ENCODE measurements at regions not wholly inside any gene's neighbourhood (a gene's known extent, or its start where the extent isn't known, plus 50 kb on each side); places are given as distances from the start of the nearest gene placed in this dataset.

DNA sequence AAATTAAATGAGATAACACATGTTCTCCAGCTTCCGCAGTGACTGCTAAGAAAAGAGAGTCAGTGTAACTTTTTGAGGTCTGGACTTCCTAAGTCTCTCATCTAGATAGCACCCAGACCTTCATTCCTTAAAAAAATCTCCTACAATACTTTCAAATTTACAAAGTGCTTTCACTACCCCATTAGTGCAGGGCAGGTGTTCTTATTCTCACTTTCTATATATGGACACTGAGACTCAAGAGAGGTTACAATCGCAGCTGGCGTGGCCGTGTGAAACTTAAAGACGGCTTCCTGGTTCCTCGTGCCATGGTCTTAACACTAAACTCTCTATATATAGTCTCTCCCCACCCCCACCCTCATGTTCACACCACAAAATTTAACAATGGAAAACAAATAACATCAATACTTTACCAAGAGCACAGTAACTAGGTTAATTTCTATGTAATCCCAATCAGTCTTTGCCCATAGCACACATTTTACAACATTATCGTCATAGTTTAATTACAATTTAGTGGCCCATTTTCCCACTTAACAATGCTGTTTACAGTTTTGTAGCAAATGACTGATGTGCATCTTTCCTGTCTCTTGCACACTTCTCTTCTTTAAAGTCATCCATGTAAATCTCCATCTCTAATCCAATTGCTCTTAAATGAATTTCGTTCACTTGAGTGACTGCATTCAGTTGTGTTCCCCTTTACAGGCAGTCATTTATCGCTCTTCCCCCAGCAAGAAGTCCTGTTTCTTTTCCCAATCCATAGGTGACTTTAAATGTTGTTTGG is 78.8 kb upstream of the ARID1B start:
- H3K36me3 ChIP-seq (ENCODE audit: insufficient read depth, low read length) = no peaks in the 10 kb centered on the region
- no peaks in the 10 kb centered on the region for H4K20me1 ChIP-seq (ENCODE audit: insufficient read depth, low read length)
- peak overlapping the region; percentile 43; the same call in 1 of the 2 replicates for H2AFZ ChIP-seq (ENCODE audit: low read length)
- H3K4me2 ChIP-seq (ENCODE audit: low read length) = peak overlapping the region; percentile 78
- H3K4me3 ChIP-seq (ENCODE audit: low read depth, low read length, poor library complexity, severe bottlenecking) = peak overlapping the region; percentile 49
- intact Hi-C loops (cut with micrococcal nuclease; ENCODE audit: unreplicated experiment) = loop anchor here (1.0 to 10.0 kb wide), 6 partner anchors 57 to 1384 kb away; partner anchors contain the start of gene TFB1M
- peaks cover 81% of the 10 kb centered on the region for H3K4me1 ChIP-seq (ENCODE audit: insufficient read depth, low read length, poor library complexity, severe bottlenecking)
- no TSS peak for BruUV-seq (replicated peaks)
- H3K27ac ChIP-seq (ENCODE audit: low read depth, low read length, poor library complexity, severe bottlenecking) = peak overlapping the region; percentile 98
- POLR2A ChIA-PET = interaction anchor here (0.5 to 7.6 kb wide), 15 partner anchors 9 to 1190 kb away, joined by 3 to 74 read pairs (median 4); no protein-coding TSS in a partner anchor
- H3K79me2 ChIP-seq (ENCODE audit: insufficient read depth, low read depth, low read length) = no peaks in the 10 kb centered on the region
- CTCF ChIA-PET (ENCODE audit: unreplicated experiment) = interaction anchor here (0.8 to 1.2 kb wide), 2 partner anchors 54 to 56 kb away, joined by 3 to 4 read pairs; no protein-coding TSS in a partner anchor
- H3K9me3 ChIP-seq (ENCODE audit: low read length) = no peaks in the 10 kb centered on the region
- TF ChIP-seq CTCF (conservative IDR thresholded peaks at IDR 0.05; ENCODE audit: low read length) (no peak), EZH2phosphoT487 (IDR thresholded peaks at IDR 0.05; ENCODE audit: borderline replicate concordance, low read depth, low read length) (no peak)
- H3K9me2 ChIP-seq (ENCODE audit: insufficient read depth, low read length) = no peaks in the 10 kb centered on the region
- DNase-seq (ENCODE audit: low spot score) = peak; percentile 99

DNA sequence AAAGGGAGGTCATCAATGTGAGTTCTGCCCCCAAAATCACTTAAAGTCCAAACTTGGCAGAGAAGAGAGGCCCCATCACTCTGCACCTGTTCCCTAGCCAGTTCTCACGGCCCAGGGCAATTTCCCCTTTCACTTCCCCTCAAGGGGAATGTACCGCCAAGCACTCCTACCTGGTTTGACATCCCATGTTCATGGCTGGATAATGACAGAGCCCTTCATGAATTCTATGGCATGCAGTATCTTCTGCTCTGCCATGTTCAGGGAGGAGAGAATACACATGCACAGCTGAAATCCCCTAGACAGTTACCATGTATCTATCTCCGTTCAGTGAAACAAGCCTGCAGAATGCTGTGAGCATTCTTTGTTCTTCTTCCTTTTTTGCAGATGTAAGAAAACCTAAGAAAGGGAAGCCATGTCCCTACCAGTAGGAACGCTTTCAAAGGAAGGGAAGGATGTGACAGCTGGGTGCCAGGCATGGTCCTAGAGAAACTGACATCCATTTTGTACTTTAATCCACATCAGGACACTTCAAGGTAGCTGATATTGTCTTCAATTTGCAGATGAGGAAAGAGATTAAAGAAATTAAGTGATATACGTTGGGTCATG is 79.8 kb upstream of the ARID1B start:
- no TSS peak for BruUV-seq (replicated peaks)
- no peaks in the 10 kb centered on the region for H3K36me3 ChIP-seq (ENCODE audit: insufficient read depth, low read length)
- no peaks in the 10 kb centered on the region for H3K79me2 ChIP-seq (ENCODE audit: insufficient read depth, low read depth, low read length)
- no peaks in the 10 kb centered on the region for H4K20me1 ChIP-seq (ENCODE audit: insufficient read depth, low read length)
- peak overlapping the region; percentile 98 for H3K27ac ChIP-seq (ENCODE audit: low read depth, low read length, poor library complexity, severe bottlenecking)
- intact Hi-C loops (cut with micrococcal nuclease; ENCODE audit: unreplicated experiment) = loop anchor here (1.0 to 10.0 kb wide), 4 partner anchors 115 to 1383 kb away; partner anchors contain the start of gene TFB1M
- H3K4me3 ChIP-seq (ENCODE audit: low read depth, low read length, poor library complexity, severe bottlenecking) = peak overlapping the region; percentile 49
- H3K9me2 ChIP-seq (ENCODE audit: insufficient read depth, low read length) = no peaks in the 10 kb centered on the region
- ChIA-PET POLR2A (interaction anchor here (0.6 to 7.6 kb wide), 15 partner anchors 8 to 154 kb away, joined by 3 to 74 read pairs (median 3); no protein-coding TSS in a partner anchor), CTCF (ENCODE audit: unreplicated experiment) (interaction anchor here (0.8 to 1.2 kb wide), 2 partner anchors 55 to 57 kb away, joined by 3 to 4 read pairs; no protein-coding TSS in a partner anchor)
- H2AFZ ChIP-seq (ENCODE audit: low read length) = peak overlapping the region; percentile 27; the same call in 1 of the 2 replicates
- H3K4me1 ChIP-seq (ENCODE audit: insufficient read depth, low read length, poor library complexity, severe bottlenecking) = peaks cover 72% of the 10 kb centered on the region
- TF ChIP-seq CTCF (conservative IDR thresholded peaks at IDR 0.05; ENCODE audit: low read length) = no peak
- TF ChIP-seq EZH2phosphoT487 (IDR thresholded peaks at IDR 0.05; ENCODE audit: borderline replicate concordance, low read depth, low read length) = no peak
- peak; percentile 82 for DNase-seq (ENCODE audit: low spot score)
- no peaks in the 10 kb centered on the region for H3K9me3 ChIP-seq (ENCODE audit: low read length)
- peak overlapping the region; percentile 78 for H3K4me2 ChIP-seq (ENCODE audit: low read length)

Measured in OCI-LY7 (cell line).